GM19240 (cell line): ENCODE measurements at regions not wholly inside any gene's neighbourhood (a gene's known extent, or its start where the extent isn't known, plus 50 kb on each side); places are given as distances from the start of the nearest gene placed in this dataset.
A peak's percentile ranks its signal among the peaks of the same experiment; 100 is the strongest.
"Not testable (repeated sequence)": the region's sequence is repeated elsewhere in the genome, so short reads cannot be mapped to it uniquely, and the experiment has no call there.

Experiments
- DNase-seq: peaks from one replicate; pipeline ENCODE4 v3.0.0; 2011; ENCODE audit warnings: low spot score; ENCODE audit not compliant: insufficient read length

DNA sequence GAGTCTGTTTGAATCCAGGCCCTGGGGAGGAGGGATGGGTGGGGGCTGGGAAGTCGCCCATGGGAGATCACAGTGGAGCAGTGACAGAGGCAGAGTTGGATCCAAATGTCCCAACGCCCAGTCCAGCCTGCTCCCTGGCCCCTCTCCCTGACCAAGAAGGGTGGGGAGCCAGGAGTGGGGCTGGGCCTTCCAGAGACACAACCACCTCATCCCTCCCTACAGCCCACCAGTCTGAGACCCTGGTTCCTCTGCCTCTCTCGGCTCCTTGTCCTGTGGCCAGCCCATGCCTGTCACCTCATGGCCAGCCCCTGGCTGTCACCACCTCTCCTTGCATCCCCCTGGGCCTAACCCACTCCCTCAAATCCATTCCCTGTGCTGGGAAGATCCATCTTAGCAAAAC is 71.2 kb upstream of the PRR5 start:
- DNase-seq = no peak

DNA sequence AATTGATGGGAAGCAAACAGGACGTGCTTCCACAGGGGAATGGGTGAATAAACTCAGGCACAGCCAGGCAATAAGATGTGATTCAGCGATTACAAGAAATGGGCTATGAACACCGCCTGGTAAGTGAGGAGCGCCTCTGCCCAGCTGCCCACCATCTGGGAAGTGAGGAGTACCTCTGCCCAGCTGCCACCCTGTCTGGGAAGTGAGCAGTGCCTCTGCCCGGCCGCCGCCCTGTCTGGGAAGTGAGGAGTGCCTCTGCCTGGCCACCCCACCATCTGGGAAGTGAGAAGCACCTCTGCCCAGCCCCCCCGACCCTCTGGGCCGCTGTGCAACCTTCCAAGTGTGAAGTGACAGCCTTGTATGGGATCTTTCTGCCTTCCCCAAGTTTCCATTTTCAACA is 73.2 kb upstream of the PRR5 start:
- DNase-seq = no peak

- no peak for DNase-seq
Measured at GRCh38 chr22:44628273-44628672, 73.7 kb upstream of the PRR5 start.

- DNase-seq = no peak
Measured at GRCh38 chr22:44627521-44628139, 74.4 kb upstream of the PRR5 start.

DNA sequence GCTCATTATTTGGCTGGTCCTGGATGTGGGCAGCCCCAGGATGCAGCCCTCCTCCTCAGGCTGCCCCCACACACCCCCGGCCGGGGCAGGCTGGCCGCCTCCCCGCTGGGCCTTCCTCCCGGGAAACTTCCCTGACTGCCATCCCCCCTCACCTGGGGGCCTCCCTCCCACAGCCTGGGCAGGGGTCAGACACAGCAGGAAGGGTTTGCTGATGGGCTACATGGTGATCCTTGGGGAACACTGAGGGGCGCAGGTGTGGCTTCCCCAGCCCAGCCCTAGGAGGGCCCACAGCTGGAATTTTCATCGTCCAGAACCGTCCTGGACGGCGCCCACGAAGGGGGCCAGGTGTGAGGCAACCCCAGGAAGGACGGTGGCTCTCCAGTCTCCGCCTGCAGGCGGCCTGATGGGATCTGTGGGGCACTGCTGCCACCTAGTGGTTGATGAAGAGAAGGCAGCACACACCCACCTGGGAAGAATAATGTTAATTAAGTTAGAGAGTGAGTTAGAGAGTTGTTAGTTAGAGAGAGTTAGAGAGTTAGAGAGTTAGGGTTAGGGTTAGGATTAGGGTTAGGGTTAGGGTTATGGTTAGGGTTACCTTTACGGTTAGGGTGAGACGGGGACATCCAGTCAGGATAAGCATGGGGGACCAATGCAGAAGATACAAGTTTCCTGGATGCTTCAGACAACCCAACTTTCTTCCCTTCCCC is 75.9 kb upstream of the PRR5 start:
- DNase-seq = peak; percentile 76

- no peak for DNase-seq
Measured at GRCh38 chr22:44625421-44625760, 76.6 kb upstream of the PRR5 start.

GRCh38 chr22:44624689-44625420 is 77.1 kb upstream of the PRR5 start:
- DNase-seq = no peak

DNA sequence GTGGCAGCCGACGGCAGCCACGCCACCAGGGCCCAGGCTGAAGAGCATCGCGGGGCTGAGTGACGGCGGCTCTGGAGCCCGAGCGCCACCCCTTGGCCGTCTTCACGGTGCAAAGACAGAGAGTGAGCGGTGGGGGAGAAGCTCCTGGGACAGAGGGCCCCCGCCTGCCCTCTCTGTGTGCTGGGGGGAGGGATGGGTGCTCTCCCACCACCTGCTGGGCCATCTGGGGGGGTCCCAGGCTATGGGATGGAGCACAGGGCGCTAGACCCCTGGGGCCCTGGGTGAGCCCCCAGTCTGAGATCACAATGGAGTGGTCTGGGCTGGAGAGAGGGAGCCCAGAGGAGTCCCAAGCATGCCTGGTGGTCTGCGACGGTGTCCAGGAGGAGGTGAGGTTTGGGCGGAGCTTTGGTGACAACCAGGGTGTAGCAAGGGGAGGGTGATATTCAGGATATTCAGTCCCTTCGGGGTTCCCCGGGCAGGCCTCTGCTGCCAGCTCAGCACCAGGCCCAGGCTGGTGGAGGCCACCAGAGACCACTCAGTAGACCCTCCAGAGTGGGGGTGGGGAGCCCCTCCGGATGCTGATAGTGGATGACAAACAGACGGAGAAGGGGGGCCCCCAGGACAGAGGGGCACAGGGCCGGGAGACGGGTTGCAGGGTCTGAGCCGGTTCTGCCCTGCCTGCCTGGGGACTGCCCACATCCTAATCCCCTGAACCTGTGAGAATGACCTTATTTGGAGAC is 78.1 kb upstream of the PRR5 start:
- no peak for DNase-seq

DNA sequence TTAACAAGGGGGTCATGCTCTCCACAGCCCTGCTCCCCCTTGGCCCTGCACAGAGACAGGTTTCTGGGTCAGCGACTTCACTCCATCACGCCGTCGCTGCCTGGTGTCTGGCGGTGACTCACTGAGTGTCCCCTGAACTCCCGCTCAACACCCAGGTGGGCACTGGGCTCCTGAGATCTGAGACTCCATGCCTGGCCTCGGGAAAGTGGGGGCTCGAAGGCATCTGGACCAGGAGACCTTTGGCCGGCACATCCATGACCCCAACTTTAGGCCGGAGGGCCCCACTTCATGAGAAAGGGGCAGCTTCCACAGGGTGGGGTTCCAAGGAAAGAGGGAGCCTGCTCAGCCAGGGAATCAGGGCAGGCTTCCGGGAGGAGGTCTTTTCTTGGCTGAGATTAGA is 79.3 kb upstream of the PRR5 start:
- DNase-seq = no peak

DNA sequence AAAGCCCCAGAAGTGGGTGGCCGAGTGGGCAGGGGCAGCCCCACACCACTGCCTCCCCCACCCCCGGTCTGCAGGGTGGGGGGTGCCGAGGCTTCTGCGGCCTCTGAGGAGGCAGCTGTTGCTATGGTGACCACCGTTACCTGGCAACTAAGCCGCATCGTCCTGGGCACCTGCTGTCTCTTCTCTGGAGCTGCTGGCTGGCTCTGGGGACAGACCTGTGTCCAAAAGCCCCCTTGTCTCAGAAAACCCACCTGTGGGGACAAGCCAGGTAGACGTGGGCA is 79.9 kb upstream of the PRR5 start:
- DNase-seq = no peak

DNA sequence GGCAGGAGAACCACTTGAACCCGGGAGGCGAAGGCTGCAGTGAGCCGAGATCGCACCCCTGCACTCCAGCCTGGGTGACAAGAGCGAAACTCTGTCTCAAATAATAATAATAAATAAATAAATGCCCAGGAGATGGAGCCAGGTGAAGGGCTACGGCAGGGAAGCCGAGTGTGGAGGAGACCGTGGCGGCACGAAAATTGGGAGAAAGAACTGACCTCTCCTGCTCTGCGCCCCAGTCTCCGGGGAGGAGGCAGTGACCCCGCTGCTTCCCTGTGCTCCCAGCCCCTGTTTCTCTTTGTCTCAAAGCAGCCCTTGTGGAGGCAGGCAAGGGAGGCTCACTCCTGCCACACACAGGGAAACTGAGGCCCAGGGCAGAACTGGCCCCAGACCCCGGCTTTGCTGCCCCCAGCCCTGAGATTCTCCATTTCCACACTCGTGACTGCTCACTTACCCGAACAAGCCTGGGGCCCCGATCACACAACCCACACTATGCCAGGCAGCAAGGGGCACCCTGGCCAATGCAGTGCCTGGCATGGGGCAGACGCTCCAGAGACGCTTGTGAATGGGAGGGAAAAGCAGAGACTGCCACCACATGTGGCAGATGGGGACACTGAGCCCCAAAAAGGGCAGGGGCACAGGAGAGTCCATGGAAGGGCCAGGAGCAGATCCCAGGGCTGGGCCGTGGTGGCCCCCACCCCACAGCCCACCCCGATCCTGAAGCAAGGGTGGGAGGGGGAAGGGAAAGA is 80.4 kb upstream of the PRR5 start:
- DNase-seq = no peak

GRCh38 chr22:44620841-44621257 is 81.2 kb upstream of the PRR5 start:
- no peak for DNase-seq

DNA sequence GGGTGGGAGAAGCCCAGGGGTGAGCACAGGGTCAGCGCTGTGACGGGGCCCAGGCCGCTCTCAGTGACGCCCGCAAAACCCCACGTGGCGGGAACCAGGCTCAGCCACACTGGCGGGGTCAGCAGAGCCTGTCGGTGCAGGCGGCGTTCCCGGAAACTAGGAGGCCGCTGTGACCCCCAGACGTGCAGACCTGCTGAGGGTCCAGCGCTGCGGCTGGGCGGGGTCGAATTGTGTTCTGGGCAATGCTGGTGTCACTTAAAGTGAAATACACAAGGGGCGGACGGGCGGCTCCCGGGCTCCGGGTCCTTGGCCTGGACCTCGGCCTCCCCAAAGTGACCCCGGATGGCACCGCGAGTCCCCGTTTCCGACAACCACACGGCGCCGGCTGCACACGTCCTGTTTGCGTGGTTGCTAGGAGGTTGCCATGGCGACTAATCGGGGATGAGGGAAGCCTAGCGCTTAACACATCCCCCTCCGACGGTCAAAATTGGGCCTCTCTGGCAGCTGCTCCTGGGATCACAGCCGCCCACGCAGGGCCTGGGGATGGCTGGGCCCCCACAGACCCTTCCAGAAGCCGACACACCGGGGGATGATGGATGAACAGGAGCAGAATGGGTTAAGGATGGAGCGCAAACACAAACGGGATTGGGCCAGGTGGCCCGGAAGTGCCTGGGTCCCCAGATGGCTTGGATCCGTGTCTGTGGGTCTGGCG is 81.7 kb upstream of the PRR5 start:
- no peak for DNase-seq

DNA sequence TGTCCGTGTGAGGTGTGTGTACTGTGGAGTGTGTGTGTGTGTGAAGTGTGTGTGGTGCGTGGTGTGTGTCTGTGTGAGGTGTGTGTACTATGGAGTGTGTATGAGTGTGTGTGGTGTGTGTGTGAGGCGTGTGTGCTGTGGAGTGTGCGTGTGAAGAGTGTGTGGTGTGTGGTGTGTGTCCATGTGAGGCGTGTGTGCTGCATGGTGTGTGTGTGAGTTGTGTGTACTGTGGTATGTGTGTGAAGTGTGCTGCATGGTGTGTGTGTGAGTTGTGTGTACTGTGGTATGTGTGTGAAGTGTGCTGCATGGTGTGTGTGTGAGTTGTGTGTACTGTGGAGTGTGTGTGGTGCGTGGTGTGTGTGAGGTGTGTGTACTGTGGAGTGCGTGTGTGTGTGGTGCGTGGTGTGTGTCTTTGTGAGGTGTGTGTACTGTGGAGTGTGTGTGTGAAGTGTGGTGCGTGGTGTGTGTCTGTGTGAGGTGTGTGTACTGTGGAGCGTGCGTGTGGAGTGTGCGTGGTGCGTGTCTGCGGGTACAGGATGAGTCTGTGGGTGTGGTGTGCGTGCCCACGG is 82.4 kb upstream of the PRR5 start:
- DNase-seq = not testable (repeated sequence)

DNA sequence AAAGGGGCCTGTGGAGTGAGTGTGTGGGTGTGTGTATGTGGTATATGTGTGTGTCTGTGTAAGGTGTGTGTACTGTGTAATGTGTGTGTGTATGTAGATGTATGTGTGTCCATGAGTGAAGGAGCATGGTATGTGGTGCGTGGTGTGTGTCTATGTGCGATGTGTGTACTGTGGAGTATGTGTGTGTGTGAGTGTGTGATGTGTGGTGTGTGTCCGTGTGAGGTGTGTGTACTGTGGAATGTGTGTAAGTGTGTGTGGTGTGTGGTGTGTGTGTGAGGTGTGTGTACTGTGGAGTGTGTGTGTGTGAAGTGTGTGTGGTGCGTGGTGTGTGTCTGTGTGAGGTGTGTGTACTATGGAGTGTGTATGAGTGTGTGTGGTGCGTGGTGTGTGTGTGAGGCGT is 83.1 kb upstream of the PRR5 start:
- not testable (repeated sequence) for DNase-seq

DNA sequence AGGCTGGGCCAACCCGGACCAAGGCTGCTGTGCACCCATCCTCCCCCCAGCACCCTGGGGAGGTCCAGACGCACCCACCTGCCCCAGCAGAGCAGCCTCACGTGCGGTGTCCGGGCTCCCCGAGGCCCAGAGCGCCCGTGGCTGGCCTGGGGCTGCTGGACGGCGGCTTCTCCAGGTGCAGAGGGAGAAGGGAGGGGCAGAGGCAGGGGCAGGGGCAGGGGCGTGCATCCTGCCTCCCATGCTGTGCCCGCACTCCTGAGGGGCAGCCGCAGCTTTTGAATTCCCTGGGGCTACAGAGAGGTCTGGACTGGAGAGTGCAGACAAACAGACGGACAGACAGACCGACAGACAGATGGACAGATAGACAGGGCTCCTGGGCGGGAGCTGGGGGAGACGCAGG is 83.6 kb upstream of the PRR5 start:
- no peak for DNase-seq

DNA sequence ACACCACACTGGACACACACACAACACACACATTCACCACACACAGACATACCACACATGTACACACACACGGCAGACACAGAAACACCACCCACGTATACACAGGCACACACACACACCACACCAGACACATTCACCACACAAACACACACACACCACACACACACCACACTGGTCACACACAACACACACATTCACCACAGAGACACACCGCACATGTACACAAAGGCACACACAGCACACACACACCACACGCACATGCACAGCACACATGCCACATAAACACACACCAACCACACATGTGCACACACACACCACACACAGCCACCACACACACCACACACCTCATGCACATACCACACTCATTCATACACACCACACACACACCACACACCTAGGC is 84.2 kb upstream of the PRR5 start:
- DNase-seq = no peak

DNA sequence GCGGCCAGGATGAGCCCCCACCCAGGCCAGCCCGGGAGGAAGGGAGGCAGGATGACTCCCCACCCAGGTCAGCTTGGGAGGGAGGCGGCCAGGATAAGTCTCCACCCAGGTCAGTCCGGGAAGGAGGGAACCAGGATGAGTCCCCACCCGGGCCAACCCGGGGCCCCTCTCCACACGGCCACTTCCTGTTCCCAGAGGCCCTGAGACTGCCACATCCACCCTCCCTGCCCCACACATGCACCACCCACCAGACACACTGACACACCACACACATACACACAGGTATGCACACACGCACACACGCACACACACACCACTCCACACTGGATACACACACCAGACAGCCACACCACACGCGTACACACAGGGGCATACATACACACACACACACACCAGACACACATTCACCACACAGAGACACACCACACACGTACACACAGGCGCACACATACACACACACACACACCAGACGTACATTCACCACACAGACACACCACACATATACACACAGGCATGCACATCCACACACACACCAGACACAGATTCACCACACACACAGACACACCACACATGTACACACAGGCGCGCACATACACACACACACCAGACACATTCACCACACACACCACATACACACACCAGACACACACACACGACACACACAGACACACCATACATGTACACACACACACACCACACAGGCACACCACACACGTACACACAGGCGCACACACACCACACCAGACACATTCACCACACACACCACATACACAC is 84.9 kb upstream of the PRR5 start:
- no peak for DNase-seq

DNA sequence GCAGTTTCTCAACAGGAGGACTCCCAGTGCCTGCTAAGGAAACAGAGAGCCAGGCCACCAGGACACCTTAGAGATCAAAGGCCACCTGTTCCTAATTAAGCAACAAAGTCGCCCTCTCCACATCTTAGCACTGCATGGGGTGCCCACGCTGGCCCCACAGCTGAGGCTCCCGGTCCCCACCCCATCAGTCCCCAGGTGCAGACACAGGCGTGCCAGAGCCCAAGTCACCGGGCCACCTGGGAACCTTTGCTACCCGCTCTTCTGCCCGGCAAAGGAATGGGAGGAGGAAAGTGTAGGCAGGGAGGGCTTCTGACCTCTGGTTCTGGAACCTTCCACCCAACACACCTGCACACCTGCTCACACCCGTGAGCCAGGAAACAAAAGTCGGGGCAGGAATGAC is 85.5 kb upstream of the PRR5 start:
- DNase-seq = no peak

DNA sequence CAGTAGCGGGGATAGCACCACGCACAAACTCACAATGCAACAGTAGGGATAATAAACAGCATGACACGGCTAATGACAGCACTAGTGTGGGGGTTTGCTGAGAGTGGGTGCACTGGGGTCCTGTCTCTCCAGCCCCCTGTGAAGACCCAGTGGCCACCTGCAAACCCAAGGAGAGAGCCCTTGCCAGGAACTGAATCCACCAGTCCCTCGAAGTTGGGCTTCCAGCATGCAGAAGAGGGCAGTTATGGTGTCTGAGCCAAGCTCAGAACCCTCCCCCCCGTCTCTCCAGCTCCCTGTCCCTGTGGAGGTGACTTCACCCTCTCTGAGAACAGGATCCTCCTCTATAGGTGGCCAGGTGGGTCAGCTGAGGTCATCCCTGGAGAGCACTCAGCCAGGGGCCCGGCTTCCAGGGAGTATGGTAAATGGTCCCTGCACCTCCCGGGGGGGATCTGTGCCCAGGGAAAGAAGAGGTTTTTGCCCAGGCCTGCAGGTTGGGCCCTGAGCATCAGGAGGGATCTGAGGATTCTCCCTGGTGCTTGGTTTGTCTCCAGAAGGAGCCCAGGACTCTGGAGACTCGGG is 86.3 kb upstream of the PRR5 start:
- no peak for DNase-seq
